GM18870 (cell line): ENCODE measurements at regions not wholly inside any gene's neighbourhood (a gene's known extent, or its start where the extent isn't known, plus 50 kb on each side); places are given as distances from the start of the nearest gene placed in this dataset.

Source experiments
- ATAC-seq: cut with Tn5 transposase; IDR thresholded peaks from one replicate; pipeline ENCODE4 v1.9.1; 2021; ENCODE audit warnings: moderate library complexity; ENCODE audit not compliant: unreplicated experiment

- ATAC-seq, result no peak
Observed at GRCh38 chrX:45714866-45715265, 514.2 kb upstream of the DIPK2B start.

- no peak for ATAC-seq
Observed at GRCh38 chrX:45712067-45712466, 511.4 kb upstream of the DIPK2B start.

- no peak for ATAC-seq
Observed at GRCh38 chrX:45711231-45711630, 510.6 kb upstream of the DIPK2B start.

- ATAC-seq, result peak; percentile 91
Observed at GRCh38 chrX:45710081-45710801, 509.6 kb upstream of the DIPK2B start.

- no peak for ATAC-seq
Observed at GRCh38 chrX:45709381-45709780, 508.7 kb upstream of the DIPK2B start.

GRCh38 chrX:45699158-45699557 is 498.5 kb upstream of the DIPK2B start:
- no peak for ATAC-seq

GRCh38 chrX:45697591-45697990 is 496.9 kb upstream of the DIPK2B start:
- no peak for ATAC-seq

- no peak for ATAC-seq
Observed at GRCh38 chrX:45696736-45697135, 496.1 kb upstream of the DIPK2B start.

GRCh38 chrX:45689971-45690370 is 489.3 kb upstream of the DIPK2B start:
- ATAC-seq, result no peak

- no peak for ATAC-seq
Observed at GRCh38 chrX:45683914-45684313, 483.2 kb upstream of the DIPK2B start.

GRCh38 chrX:45681891-45682290 is 481.2 kb upstream of the DIPK2B start:
- no peak for ATAC-seq

- no peak for ATAC-seq
Observed at GRCh38 chrX:45669715-45670340, 469.2 kb upstream of the DIPK2B start.

- no peak for ATAC-seq
Observed at GRCh38 chrX:45668686-45669443, 468.2 kb upstream of the DIPK2B start.

GRCh38 chrX:45667666-45668065 is 467.0 kb upstream of the DIPK2B start:
- no peak for ATAC-seq

GRCh38 chrX:45664727-45665290 is 464.1 kb upstream of the DIPK2B start:
- ATAC-seq, result no peak

GRCh38 chrX:45660477-45660876 is 459.8 kb upstream of the DIPK2B start:
- no peak for ATAC-seq

GRCh38 chrX:45633419-45633818 is 432.7 kb upstream of the DIPK2B start:
- ATAC-seq, result no peak

- ATAC-seq, result no peak
Observed at GRCh38 chrX:45632506-45632905, 431.8 kb upstream of the DIPK2B start.

- no peak for ATAC-seq
Observed at GRCh38 chrX:45630078-45630477, 429.4 kb upstream of the DIPK2B start.

GRCh38 chrX:45628041-45628440 is 427.4 kb upstream of the DIPK2B start:
- ATAC-seq, result no peak

GRCh38 chrX:45623266-45623665 is 422.6 kb upstream of the DIPK2B start:
- ATAC-seq, result no peak

GRCh38 chrX:45622538-45622937 is 421.9 kb upstream of the DIPK2B start:
- no peak for ATAC-seq
